Nephron progenitor cell (in vitro differentiated cells): ENCODE measurements at regions not wholly inside any gene's neighbourhood (a gene's known extent, or its start where the extent isn't known, plus 50 kb on each side); places are given as distances from the start of the nearest gene placed in this dataset.

ENCODE experiments used
- DNase-seq: peaks from one replicate; pipeline ENCODE4 v3.0.0; 2021
- H3K27ac Mint-ChIP-seq: 2 replicates; pipeline ENCODE4 v1.8.0; 2021; ENCODE audit warnings: mild to moderate bottlenecking, moderate library complexity, mixed read lengths
- H3K27me3 Mint-ChIP-seq: 2 replicates; pipeline ENCODE4 v1.8.0; 2021; ENCODE audit warnings: mild to moderate bottlenecking, low read depth, mixed read lengths; ENCODE audit not compliant: poor library complexity
- H3K36me3 Mint-ChIP-seq: 2 replicates; pipeline ENCODE4 v1.8.0; 2021; ENCODE audit warnings: low read depth, mixed read lengths
- H3K4me1 Mint-ChIP-seq: 2 replicates; pipeline ENCODE4 v1.8.0; 2021; ENCODE audit warnings: mixed read lengths
- H3K4me3 Mint-ChIP-seq: 2 replicates; pipeline ENCODE4 v1.8.0; 2021; ENCODE audit warnings: mild to moderate bottlenecking, moderate library complexity, mixed read lengths
- H3K9me3 Mint-ChIP-seq: 2 replicates; pipeline ENCODE4 v1.8.0; 2021; ENCODE audit warnings: mild to moderate bottlenecking, moderate library complexity, mixed read lengths
- CTCF ChIP-seq: fragments of 200-600 bp; sonication (generic); IDR thresholded peaks from 2 replicates; pipeline ENCODE4 v1.5.0; 2021; ENCODE audit warnings: antibody characterized with exemption

- Mint-ChIP-seq H3K4me3 (no peak overlapping the region), H3K4me1 (no peaks in the 10 kb centered on the region), H3K27me3 (no peaks in the 10 kb centered on the region), H3K36me3 (no peaks in the 10 kb centered on the region), H3K9me3 (peaks cover 5% of the 10 kb centered on the region), H3K27ac (no peak overlapping the region)
- TF ChIP-seq CTCF: no peak
- DNase-seq: no peak
Observed at GRCh38 chr12:85610194-85610593, 226.0 kb downstream of the RASSF9 start.

- Mint-ChIP-seq H3K36me3 (no peaks in the 10 kb centered on the region), H3K4me1 (no peaks in the 10 kb centered on the region), H3K27ac (no peak overlapping the region), H3K4me3 (no peak overlapping the region), H3K27me3 (no peaks in the 10 kb centered on the region), H3K9me3 (peaks cover 5% of the 10 kb centered on the region)
- no peak for TF ChIP-seq CTCF
- no peak for DNase-seq
Observed at GRCh38 chr12:85616201-85616600, 220.0 kb downstream of the RASSF9 start.

- H3K36me3 Mint-ChIP-seq: no peaks in the 10 kb centered on the region
Observed at GRCh38 chr12:85617307-85618091, 218.7 kb downstream of the RASSF9 start.

GRCh38 chr12:85621041-85621440, 215.2 kb downstream of the RASSF9 start:
- Mint-ChIP-seq H3K4me3 (no peak overlapping the region), H3K27ac (no peak overlapping the region), H3K9me3 (no peaks in the 10 kb centered on the region), H3K36me3 (no peaks in the 10 kb centered on the region), H3K4me1 (no peaks in the 10 kb centered on the region), H3K27me3 (no peaks in the 10 kb centered on the region)
- no peak for DNase-seq
- TF ChIP-seq CTCF: no peak

More at GRCh38 chr12:85617307-85618091, 218.7 kb downstream of the RASSF9 start:
- Mint-ChIP-seq H3K27ac (no peak overlapping the region), H3K4me3 (no peak overlapping the region), H3K27me3 (no peaks in the 10 kb centered on the region), H3K4me1 (no peaks in the 10 kb centered on the region), H3K9me3 (no peaks in the 10 kb centered on the region)
- TF ChIP-seq CTCF: no peak
- no peak for DNase-seq

GRCh38 chr12:85623763-85624162, 212.4 kb downstream of the RASSF9 start:
- no peaks in the 10 kb centered on the region for H3K36me3 Mint-ChIP-seq
- H3K4me3 Mint-ChIP-seq: no peak overlapping the region
- H3K27me3 Mint-ChIP-seq: no peaks in the 10 kb centered on the region
- H3K4me1 Mint-ChIP-seq: no peaks in the 10 kb centered on the region
- no peaks in the 10 kb centered on the region for H3K9me3 Mint-ChIP-seq
- H3K27ac Mint-ChIP-seq: no peak overlapping the region
- DNase-seq: no peak
- no peak for TF ChIP-seq CTCF

- no peak for TF ChIP-seq CTCF
- peak overlapping the region; percentile 73 for H3K27ac Mint-ChIP-seq
- DNase-seq: no peak
- H3K36me3 Mint-ChIP-seq: no peaks in the 10 kb centered on the region
- H3K4me1 Mint-ChIP-seq: no peaks in the 10 kb centered on the region
- no peak overlapping the region for H3K4me3 Mint-ChIP-seq
- no peaks in the 10 kb centered on the region for H3K27me3 Mint-ChIP-seq
- H3K9me3 Mint-ChIP-seq: no peaks in the 10 kb centered on the region
Observed at GRCh38 chr12:85625467-85625866, 210.7 kb downstream of the RASSF9 start.
